ENCODE measurements at regions not wholly inside any gene's neighbourhood (a gene's known extent, or its start where the extent isn't known, plus 50 kb on each side); places are given as distances from the start of the nearest gene placed in this dataset.
A peak's percentile ranks its signal among the peaks of the same experiment; 100 is the strongest.

DNA sequence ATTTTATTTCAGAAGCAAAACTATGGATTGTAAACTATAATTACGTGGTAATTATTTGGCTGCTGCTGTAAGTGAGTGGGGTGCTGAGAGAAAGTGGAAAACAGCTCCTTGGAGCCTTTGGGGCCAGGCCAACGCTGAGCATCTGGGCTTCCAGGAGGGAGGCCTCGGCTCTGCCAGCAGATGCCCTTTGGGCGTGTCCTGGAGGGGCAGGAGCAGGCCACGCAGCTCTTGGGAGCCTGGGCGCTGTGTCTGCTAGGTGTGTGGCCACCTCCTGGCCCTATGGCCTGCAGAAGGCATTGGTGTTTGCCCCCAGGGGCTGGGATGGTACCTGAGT, 423.3 kb downstream of the GLRX3 start:
- DNase-seq (ENCODE audit: low spot score), result peak; percentile 33

GRCh38 chr10:130560116-130560515, 423.9 kb downstream of the GLRX3 start:
- no peak for DNase-seq (ENCODE audit: low spot score)

- DNase-seq (ENCODE audit: low spot score), result peak; percentile 35
These were observed 424.4 kb downstream of the GLRX3 start for GRCh38 chr10:130560573-130560972.

DNA sequence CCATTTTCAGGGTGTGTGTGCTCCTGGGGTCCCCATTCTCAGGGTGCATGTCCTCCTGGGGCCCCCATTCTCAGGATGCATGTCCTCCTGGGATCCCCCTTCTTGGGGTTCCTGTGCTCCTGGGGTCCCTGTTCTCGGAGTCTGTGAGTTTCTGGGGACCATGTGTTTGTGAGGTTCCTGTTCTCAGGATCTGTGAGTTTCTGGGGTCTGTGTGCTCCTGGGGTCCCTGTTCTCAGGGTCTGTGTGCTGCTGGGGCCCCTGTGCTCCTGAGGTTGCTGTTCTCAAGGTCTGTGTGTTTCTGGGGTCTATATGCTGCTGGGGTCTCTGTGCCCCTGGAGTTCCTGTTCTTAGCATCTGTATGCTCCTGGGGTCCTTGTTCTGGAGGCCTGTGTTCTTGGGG, 425.5 kb downstream of the GLRX3 start:
- DNase-seq (ENCODE audit: low spot score), result peak; percentile 17

GRCh38 chr10:130567011-130567410, 430.8 kb downstream of the GLRX3 start:
- no peak for DNase-seq (ENCODE audit: low spot score)

DNA sequence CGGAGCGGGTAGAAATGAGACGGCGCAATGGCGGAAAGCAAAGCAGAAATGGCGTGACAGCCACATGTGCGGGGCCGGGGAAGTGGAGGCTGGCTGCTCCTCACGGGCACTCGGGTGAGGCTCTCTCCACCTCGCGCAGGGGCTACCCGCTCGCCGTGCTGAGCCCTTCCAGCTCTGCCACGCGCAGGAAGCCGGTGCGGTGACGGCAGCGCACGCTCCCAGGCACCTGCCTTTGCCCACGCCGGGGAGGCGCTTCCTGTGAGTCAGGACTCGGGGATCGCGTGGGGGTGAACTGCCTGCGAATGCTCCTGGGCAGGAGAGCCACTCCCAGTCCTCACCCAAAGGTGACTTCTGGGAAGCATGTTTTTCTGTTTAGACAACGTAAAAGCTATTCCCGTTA, 431.2 kb downstream of the GLRX3 start:
- DNase-seq (ENCODE audit: low spot score), result no peak

- DNase-seq (ENCODE audit: low spot score), result no peak
These were observed 432.1 kb downstream of the GLRX3 start for GRCh38 chr10:130568246-130568645.

DNA sequence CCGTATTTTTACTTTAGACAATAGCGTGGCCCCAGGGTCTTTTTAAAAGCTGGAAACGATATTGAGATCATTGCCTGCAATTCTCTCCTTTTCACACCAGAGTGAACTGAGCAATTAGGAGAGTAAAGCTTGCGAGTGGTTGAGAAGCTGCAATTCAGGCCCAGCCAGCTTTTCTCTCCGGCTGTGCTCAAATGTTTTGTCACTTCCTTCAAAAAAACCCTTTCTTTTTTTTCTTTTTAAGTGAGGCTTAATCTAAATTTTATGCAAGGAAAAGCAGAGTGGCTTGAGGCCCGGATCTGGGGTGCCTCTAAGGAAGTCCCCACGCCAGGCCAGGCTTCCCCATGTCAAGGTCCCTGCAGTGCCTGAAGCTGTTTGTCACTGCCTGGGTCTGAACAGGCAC, 433.9 kb downstream of the GLRX3 start:
- DNase-seq (ENCODE audit: low spot score), result no peak

DNA sequence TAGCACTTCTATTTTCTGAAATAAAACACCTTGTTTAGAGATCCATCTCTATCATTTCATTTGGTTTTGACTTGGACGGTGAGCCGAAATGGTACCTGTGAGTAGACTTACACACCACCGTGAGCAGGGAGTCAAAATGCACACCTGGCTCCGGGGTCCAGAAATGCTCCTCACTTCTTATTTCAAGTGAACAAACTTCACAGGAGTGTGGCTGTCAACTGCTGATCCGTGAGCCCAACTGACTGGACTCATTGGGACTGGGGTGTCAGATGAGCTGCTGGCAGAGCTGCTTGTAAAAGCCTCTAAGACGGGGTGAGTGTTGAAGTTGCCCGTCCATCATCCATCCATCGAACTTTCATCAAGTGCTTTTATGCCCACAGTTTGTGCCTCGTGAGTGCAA, 435.5 kb downstream of the GLRX3 start:
- DNase-seq (ENCODE audit: low spot score), result peak; percentile 33

DNA sequence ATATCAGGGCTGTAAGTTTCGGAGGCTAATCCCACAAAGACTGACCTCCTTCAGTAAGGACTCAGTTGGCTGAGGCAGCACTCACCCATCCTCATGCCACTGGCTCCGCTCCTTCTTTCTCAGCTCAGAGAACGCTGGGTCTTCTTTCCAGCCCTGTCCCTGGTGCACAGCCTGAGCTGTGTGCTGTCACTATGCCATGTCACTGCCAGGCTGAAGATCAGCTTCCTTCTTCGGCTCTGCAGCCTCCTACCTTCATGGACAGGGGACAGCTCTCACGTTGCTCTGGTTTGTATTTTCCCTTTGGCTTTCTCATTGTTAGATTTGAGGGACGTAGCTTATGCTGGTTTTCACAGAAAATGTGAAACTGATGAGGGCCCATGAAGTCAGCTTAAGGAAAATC, 437.3 kb downstream of the GLRX3 start:
- no peak for DNase-seq (ENCODE audit: low spot score)

DNA sequence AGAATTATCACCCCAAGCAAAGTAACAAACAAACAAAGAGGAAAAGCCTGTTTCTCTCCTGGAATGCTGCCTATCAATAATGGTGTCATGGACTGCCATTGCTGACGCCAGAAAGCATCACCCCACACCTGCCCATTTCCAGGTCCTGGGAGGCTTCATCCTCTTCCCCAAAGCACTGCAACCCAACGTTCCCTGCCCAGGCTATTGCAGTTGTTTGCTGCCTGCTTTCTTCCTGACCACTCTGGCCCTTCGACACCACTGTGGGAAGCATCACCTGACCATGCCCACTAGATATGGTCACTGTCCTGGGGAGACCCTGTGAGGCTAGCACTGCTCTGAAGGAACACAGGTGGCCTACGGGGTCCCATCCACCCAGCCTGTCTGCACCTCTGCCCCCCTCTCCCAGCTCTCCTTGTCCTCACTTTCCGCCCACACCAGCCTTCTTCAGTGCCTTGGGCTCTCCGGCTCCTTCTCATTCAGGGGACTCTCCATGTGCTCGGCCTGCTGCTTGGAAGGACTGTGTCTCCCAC, 439.6 kb downstream of the GLRX3 start:
- no peak for DNase-seq (ENCODE audit: low spot score)

DNA sequence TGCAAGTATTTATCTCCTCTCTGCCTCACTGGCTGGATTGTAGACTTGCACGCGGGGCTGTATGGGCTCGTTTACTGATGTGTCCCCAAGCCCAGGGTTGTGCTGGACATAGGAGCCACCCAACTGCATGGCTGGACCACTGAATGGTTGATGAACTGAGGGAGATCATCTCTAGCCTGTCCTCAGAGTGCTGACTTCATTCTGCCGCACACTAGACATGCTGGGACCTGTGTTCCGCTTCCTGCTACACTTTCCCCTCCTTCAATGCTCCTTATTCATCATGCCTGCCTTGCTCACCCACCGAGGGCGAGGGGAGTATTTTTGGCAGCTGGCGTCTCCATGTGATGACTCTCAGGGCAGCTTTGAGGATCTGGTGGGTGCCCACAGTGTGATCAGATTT, 440.2 kb downstream of the GLRX3 start:
- no peak for DNase-seq (ENCODE audit: low spot score)

- DNase-seq (ENCODE audit: low spot score), result no peak
These were observed 440.8 kb downstream of the GLRX3 start for GRCh38 chr10:130577039-130577438.

DNA sequence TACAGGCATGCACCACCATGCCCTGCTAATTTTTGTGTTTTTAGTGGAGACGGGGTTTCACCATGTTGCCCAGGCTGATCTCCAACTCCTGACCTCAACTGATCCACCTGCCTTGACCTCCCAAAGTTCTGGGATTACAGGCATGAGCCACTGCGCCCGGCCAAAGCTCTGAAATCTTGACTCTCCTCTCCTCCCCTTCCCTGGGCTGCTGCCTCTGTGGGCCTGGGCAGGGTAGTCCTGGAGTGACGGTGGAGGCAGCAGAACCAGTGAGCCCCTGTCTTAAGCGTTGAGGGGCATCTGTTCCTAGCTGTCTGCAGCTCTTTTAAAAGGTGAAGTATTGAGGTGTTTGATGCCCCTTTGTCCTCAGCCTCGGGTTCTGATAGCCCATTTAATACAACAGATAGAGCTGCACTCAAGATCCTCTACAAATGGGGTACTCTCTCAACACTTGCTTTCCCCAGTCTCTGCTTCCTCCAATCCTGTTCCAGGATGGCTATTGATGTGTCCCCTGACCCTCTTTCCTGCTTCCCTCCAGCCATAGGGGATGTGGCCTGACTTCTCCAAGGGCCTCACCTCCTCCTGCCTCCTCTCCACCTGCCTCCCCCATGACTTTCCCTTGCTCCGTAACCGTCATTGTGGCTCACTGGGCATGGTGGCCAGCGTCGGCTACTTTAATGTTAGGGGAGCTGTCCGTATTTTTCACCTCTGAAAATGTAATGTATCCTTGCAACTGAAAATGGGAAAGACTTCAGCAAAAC, 442.5 kb downstream of the GLRX3 start:
- no peak for DNase-seq (ENCODE audit: low spot score)

DNA sequence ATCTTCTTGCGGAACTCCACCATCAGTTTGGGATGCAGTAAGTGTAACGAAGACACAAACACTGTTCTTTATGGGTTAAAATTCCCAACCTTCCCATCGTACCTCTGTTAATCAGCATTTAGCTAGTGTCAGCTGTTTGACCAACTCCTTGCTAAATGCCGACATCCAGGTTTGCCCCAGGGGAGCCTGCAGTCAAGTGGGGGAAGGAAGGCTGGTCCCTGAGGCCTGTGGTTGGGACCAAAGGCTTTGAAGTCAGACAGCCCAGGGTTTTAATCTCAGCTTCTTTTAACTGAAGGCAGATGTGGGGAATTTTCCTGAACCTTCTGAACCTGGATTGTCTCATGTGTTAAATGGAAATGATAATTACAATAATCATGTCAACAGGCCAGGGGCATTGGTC, 443.7 kb downstream of the GLRX3 start:
- DNase-seq (ENCODE audit: low spot score), result no peak

DNA sequence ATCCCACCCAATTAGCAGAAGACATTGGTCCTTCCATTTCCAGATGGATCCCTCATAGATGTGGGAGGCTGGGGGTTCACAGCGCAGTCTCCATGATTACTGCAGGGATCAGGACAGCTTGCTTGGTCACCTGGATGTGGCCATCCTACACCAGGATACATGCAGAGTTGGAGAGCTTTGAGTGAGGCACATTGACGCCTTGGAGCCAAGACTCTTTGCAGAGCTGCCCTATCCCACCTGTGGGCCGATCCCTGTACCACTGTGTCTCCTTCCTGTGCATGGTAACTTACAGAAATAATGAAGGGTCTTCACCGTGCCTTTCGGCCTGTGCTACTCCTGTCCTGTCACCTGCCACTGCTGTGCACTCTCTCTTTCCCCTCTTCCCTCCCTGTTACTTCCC, 444.8 kb downstream of the GLRX3 start:
- DNase-seq (ENCODE audit: low spot score), result no peak

- no peak for DNase-seq (ENCODE audit: low spot score)
These were observed 451.5 kb downstream of the GLRX3 start for GRCh38 chr10:130587718-130588117.

DNA sequence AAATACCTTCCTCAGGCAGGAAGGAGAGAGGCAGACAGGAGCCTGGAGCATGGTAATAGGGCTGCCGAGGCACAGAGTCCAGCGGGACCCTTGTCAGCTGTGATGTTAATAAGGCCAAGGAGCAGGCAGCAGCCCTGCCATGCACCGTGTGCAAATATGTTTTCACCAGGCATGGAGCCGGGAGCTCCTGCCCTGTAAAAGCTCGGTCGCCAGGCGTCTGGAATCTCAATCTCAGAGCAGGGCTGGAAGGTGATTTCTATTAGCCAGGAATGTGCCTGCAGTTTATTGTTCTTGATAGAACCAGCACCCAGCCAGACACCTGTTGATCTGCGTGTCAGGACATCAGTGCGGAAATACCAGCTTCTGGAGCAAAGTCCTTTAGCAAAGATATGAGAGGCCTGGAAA, 469.8 kb downstream of the GLRX3 start:
- DNase-seq (ENCODE audit: low spot score), result no peak

DNA sequence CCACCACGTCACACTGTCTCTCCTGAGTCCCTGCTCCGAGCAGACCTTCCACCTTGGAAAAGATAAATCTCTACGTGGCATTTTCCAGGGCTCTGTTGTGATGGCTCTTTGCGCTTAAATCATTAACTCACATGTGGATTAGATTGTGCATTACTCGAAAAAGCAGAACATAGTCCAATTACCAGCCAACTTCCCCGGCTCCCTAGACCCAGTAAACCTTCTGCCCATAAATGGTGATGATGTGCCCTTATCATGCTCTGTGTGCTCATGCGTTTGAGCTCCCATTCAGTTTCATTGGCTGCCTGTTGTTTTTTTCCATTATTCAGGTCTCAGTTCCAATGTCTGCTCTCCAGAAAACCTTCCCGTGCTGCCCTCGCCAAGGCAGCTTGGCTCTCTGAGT, 471.2 kb downstream of the GLRX3 start:
- no peak for DNase-seq (ENCODE audit: low spot score)

GRCh38 chr10:130611239-130611638, 475.0 kb downstream of the GLRX3 start:
- no peak for DNase-seq (ENCODE audit: low spot score)

DNA sequence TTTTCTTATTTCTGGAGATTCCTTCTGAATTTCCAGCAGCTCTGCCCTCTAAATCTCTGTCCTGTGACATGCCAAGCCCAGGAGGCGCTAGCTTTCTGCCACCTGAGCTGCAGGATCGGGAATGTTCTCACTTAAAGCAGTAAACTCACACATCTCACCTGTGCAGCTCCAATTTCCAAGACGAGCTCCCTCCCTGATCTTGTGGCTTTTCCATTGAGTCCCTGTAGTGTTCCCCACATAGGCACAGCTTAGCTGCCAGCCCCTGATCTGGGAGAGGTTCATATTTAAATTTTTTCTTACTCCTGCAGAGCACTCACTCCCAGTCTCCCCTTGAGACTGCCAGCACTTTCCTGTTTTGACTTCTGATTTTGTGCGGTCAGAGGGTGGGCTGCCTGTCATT, 479.3 kb downstream of the GLRX3 start:
- DNase-seq (ENCODE audit: low spot score), result no peak

DNA sequence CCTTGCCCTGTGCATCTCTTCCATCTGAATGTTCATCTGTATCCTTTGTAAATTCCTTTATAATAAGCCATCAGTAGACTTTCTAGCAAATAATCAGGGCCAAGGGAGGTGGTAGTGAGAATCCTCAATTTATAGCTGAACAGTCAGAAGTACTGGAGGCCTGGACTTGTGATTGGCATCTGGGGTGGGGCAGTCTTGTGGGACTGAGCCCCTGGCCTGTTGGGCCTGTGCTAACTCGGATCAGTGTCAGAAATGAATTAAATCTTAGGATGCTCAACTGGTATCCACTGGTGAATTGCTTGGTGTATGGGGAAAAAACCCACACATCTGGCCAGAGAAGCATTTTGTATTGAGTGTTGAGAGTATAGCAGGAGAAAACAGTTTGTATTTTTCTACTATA, 481.8 kb downstream of the GLRX3 start:
- DNase-seq (ENCODE audit: low spot score), result no peak

- DNase-seq (ENCODE audit: low spot score), result no peak
These were observed 482.5 kb downstream of the GLRX3 start for GRCh38 chr10:130618647-130619046.

- no peak for DNase-seq (ENCODE audit: low spot score)
These were observed 485.1 kb downstream of the GLRX3 start for GRCh38 chr10:130621231-130621775.

Measured in ecto neural progenitor cell (in vitro differentiated cells).